Activated T-helper 17 cell treated with anti-CD3 and anti-CD28 coated beads, Interleukin-2, amount 50 U/mL, for 72 hours (primary cell): ENCODE measurements at regions not wholly inside any gene's neighbourhood (a gene's known extent, or its start where the extent isn't known, plus 50 kb on each side); places are given as distances from the start of the nearest gene placed in this dataset.

Experiments
- ATAC-seq: fragments of 150-1000 bp; cut with Tn5 transposase; replicated peaks from 2 replicates; pipeline ENCODE4 v1.10.0; 2021; ENCODE audit warnings: mild to moderate bottlenecking, moderate library complexity
- H3K27ac Mint-ChIP-seq: one replicate; pipeline ENCODE4 v1.8.0; 2022; ENCODE audit warnings: mixed read lengths
- H3K27me3 Mint-ChIP-seq: one replicate; pipeline ENCODE4 v1.8.0; 2022; ENCODE audit warnings: mixed read lengths
- H3K36me3 Mint-ChIP-seq: one replicate; pipeline ENCODE4 v1.8.0; 2022; ENCODE audit warnings: low read depth, mild to moderate bottlenecking, mixed read lengths
- H3K4me1 Mint-ChIP-seq: one replicate; pipeline ENCODE4 v1.8.0; 2022; ENCODE audit warnings: mixed read lengths
- H3K4me3 Mint-ChIP-seq: one replicate; pipeline ENCODE4 v1.8.0; 2022; ENCODE audit warnings: mild to moderate bottlenecking, mixed read lengths
- H3K9me3 Mint-ChIP-seq: one replicate; pipeline ENCODE4 v1.8.0; 2022; ENCODE audit warnings: mixed read lengths

- Mint-ChIP-seq H3K4me3 (no peak overlapping the region), H3K36me3 (no peaks in the 10 kb centered on the region)
These were observed 468.9 kb upstream of the CCDC54 start for GRCh38 chr3:106908181-106908938.

GRCh38 chr3:106913111-106913698 is 464.0 kb upstream of the CCDC54 start:
- no peaks in the 10 kb centered on the region for H3K4me1 Mint-ChIP-seq
- no peaks in the 10 kb centered on the region for H3K36me3 Mint-ChIP-seq
- no peak overlapping the region for H3K4me3 Mint-ChIP-seq
- H3K27ac Mint-ChIP-seq = no peak overlapping the region
- H3K9me3 Mint-ChIP-seq = no peaks in the 10 kb centered on the region
- H3K27me3 Mint-ChIP-seq = peaks cover 6% of the 10 kb centered on the region
- no peak for ATAC-seq

More at GRCh38 chr3:106908181-106908938, 468.9 kb upstream of the CCDC54 start:
- Mint-ChIP-seq H3K27me3 (peaks cover 4% of the 10 kb centered on the region), H3K27ac (no peak overlapping the region), H3K4me1 (no peaks in the 10 kb centered on the region), H3K9me3 (no peaks in the 10 kb centered on the region)
- no peak for ATAC-seq

DNA sequence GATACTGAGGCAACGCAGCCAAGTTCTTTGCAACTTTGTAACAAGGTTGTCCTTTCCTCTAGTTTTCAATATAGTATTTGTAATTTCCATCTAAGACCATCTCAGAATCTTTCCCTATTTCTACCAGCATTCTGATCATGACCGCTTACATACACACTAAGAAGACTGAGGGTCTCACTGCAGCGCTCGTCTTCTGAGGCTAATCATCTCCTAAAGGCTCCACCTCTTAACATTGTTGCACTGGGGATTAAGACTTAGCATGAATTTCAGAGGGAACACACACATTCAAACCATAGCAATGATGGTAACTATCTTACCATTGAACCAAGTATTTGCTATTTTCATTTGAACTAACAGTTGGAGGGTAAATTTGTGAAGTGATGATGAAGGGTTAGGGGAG is 463.3 kb upstream of the CCDC54 start:
- no peak for ATAC-seq
- Mint-ChIP-seq H3K9me3 (no peaks in the 10 kb centered on the region), H3K4me3 (no peak overlapping the region), H3K27ac (no peak overlapping the region), H3K36me3 (no peaks in the 10 kb centered on the region), H3K27me3 (peaks cover 6% of the 10 kb centered on the region), H3K4me1 (no peaks in the 10 kb centered on the region)

DNA sequence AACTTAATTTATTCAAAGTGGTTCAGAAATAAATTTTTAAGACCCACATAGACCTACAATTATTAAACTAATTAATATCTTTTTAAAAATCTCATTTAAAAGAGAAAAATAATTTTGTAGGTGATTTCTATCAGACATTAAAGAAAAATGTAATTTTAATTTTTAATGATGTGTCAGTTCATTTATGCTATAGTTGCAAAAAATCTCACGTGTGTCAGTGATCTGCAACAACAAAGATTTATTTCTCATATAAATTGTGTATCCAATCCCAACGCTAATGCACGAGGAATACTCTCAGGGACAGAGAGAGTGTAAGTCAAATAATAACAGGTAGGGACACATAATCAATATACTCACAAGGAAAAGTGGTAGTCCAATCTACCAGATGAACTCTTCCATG is 456.6 kb upstream of the CCDC54 start:
- H3K27ac Mint-ChIP-seq = no peak overlapping the region

GRCh38 chr3:106929081-106929480 is 448.2 kb upstream of the CCDC54 start:
- no peak for ATAC-seq
- H3K27ac Mint-ChIP-seq = no peak overlapping the region
- no peaks in the 10 kb centered on the region for H3K4me1 Mint-ChIP-seq
- no peaks in the 10 kb centered on the region for H3K9me3 Mint-ChIP-seq
- no peaks in the 10 kb centered on the region for H3K27me3 Mint-ChIP-seq
- H3K36me3 Mint-ChIP-seq = no peaks in the 10 kb centered on the region
- no peak overlapping the region for H3K4me3 Mint-ChIP-seq

More for the DNA sequence above, 456.6 kb upstream of the CCDC54 start:
- Mint-ChIP-seq H3K36me3 (no peaks in the 10 kb centered on the region), H3K27me3 (peaks cover 3% of the 10 kb centered on the region), H3K4me3 (no peak overlapping the region), H3K4me1 (no peaks in the 10 kb centered on the region), H3K9me3 (no peaks in the 10 kb centered on the region)
- ATAC-seq = no peak

GRCh38 chr3:106930086-106930485 is 447.2 kb upstream of the CCDC54 start:
- no peak for ATAC-seq
- Mint-ChIP-seq H3K4me1 (no peaks in the 10 kb centered on the region), H3K27me3 (no peaks in the 10 kb centered on the region), H3K36me3 (no peaks in the 10 kb centered on the region), H3K27ac (no peak overlapping the region), H3K4me3 (no peak overlapping the region), H3K9me3 (no peaks in the 10 kb centered on the region)

GRCh38 chr3:106931904-106932303 is 445.3 kb upstream of the CCDC54 start:
- no peaks in the 10 kb centered on the region for H3K36me3 Mint-ChIP-seq
- no peak overlapping the region for H3K4me3 Mint-ChIP-seq
- no peak for ATAC-seq
- H3K27ac Mint-ChIP-seq = no peak overlapping the region
- no peaks in the 10 kb centered on the region for H3K27me3 Mint-ChIP-seq
- no peaks in the 10 kb centered on the region for H3K9me3 Mint-ChIP-seq
- no peaks in the 10 kb centered on the region for H3K4me1 Mint-ChIP-seq

- H3K4me1 Mint-ChIP-seq = no peaks in the 10 kb centered on the region
- no peak for ATAC-seq
- no peaks in the 10 kb centered on the region for H3K27me3 Mint-ChIP-seq
- H3K36me3 Mint-ChIP-seq = no peaks in the 10 kb centered on the region
- H3K4me3 Mint-ChIP-seq = no peak overlapping the region
- no peak overlapping the region for H3K27ac Mint-ChIP-seq
- H3K9me3 Mint-ChIP-seq = no peaks in the 10 kb centered on the region
These were observed 440.9 kb upstream of the CCDC54 start for GRCh38 chr3:106936337-106936736.

DNA sequence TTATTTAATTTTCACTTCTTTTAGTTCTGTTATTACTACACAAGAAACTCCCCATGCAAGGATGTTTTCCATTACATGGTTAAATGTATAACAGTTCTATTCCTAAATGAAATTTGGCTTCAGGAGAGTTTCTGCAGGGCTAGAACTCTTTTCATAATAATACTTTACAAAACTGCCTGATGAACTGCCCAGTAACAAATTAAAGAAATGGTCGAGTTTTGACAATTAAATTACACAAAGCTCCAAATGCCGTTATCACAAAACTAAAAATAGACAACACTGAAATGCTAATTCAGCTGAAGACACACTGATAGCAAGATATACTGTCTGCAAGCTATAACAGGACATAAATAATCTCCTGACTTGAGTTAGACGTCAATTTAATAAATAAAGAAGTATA is 435.2 kb upstream of the CCDC54 start:
- Mint-ChIP-seq H3K4me1 (no peaks in the 10 kb centered on the region), H3K27me3 (peaks cover 2% of the 10 kb centered on the region)
- ATAC-seq = no peak

DNA sequence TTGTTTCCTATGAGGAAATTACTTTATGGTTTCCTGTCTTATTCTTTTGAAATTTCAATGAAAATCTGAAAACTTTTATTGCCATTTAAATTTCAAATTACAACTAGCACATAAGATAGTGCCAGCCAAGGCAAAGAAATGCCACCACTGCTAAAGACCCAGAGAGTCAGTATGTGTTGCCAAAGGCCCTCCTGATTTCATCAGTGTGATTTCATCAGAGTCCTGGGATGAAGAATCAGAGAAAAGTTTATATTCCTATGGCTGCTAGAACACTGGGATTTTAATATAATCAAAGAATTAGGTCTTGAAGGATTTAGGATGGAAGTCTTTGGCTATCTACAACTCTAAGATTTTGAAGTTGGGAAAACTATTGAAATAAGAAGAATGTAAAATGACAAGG is 434.2 kb upstream of the CCDC54 start:
- Mint-ChIP-seq H3K36me3 (no peaks in the 10 kb centered on the region), H3K4me3 (no peak overlapping the region), H3K4me1 (no peaks in the 10 kb centered on the region), H3K9me3 (peaks cover 3% of the 10 kb centered on the region), H3K27me3 (peaks cover 2% of the 10 kb centered on the region), H3K27ac (no peak overlapping the region)
- no peak for ATAC-seq

More for the DNA sequence above, 435.2 kb upstream of the CCDC54 start:
- Mint-ChIP-seq H3K27ac (no peak overlapping the region), H3K36me3 (no peaks in the 10 kb centered on the region), H3K9me3 (peaks cover 3% of the 10 kb centered on the region), H3K4me3 (no peak overlapping the region)

DNA sequence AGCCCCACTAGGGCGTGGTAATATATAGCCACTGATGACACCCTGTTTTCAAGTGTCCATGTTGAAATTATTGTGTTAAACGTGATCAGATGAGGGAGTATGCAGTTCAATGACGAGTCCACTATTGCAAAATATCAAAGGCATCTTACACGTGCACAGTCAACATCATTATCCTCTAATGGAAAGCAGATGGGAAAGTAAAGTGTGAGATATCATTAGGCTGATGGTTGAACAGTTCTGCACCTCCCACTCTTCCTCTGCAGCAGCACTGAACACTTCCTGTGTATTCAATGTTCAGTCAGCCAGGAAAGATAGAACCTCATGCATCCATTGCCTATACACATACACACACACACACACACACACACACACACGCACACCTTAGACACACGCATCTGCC is 431.8 kb upstream of the CCDC54 start:
- Mint-ChIP-seq H3K4me3 (no peak overlapping the region), H3K4me1 (no peaks in the 10 kb centered on the region), H3K27me3 (peaks cover 2% of the 10 kb centered on the region), H3K9me3 (peaks cover 3% of the 10 kb centered on the region), H3K27ac (no peak overlapping the region), H3K36me3 (no peaks in the 10 kb centered on the region)
- no peak for ATAC-seq

DNA sequence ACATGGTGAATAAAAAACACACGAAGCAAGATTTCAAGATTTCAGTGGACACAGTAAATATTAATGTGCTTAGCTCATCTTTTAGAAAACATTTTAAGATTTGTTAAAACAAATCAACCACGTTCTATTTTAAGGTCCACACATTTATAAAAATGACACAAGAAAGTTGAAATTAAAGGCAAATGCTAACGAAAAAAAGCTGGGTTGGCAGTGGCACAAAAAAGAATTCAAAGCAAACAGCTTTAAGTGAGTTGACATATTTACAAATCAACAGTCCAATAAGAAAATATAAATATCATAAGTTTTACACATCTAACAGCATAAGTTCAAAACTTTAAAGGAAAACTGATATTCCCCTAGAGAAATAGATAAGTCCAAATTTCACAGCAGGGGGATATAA is 430.4 kb upstream of the CCDC54 start:
- peaks cover 2% of the 10 kb centered on the region for H3K27me3 Mint-ChIP-seq
- peaks cover 3% of the 10 kb centered on the region for H3K9me3 Mint-ChIP-seq
- no peak for ATAC-seq
- H3K36me3 Mint-ChIP-seq = no peaks in the 10 kb centered on the region
- H3K27ac Mint-ChIP-seq = no peak overlapping the region
- H3K4me3 Mint-ChIP-seq = no peak overlapping the region
- no peaks in the 10 kb centered on the region for H3K4me1 Mint-ChIP-seq

DNA sequence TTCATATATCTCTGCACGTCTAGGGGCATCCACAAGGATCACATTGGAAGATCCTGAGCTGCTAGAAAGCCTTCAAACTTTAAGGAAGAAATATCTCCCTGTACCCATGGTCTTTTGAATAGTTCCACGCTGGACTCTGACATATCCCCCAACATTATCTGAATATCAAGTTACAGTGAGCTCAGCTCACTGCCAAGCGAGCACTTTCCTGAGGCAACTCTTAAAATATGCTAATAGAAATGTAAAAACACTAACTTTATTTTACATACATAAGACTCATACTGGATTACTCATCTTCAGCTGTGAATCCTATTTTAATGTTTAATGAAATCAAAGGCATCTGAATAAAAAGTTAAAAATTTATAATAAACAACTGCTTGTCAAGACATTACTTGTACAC is 420.2 kb upstream of the CCDC54 start:
- no peak for ATAC-seq
- Mint-ChIP-seq H3K36me3 (no peaks in the 10 kb centered on the region), H3K9me3 (peaks cover 9% of the 10 kb centered on the region)

GRCh38 chr3:106962993-106963392 is 414.2 kb upstream of the CCDC54 start:
- Mint-ChIP-seq H3K27me3 (no peaks in the 10 kb centered on the region), H3K4me3 (no peak overlapping the region), H3K27ac (no peak overlapping the region), H3K9me3 (no peaks in the 10 kb centered on the region), H3K36me3 (no peaks in the 10 kb centered on the region), H3K4me1 (no peaks in the 10 kb centered on the region)
- no peak for ATAC-seq

More for the DNA sequence above, 420.2 kb upstream of the CCDC54 start:
- H3K4me1 Mint-ChIP-seq = no peaks in the 10 kb centered on the region
- no peaks in the 10 kb centered on the region for H3K27me3 Mint-ChIP-seq
- no peak overlapping the region for H3K4me3 Mint-ChIP-seq
- no peak overlapping the region for H3K27ac Mint-ChIP-seq

DNA sequence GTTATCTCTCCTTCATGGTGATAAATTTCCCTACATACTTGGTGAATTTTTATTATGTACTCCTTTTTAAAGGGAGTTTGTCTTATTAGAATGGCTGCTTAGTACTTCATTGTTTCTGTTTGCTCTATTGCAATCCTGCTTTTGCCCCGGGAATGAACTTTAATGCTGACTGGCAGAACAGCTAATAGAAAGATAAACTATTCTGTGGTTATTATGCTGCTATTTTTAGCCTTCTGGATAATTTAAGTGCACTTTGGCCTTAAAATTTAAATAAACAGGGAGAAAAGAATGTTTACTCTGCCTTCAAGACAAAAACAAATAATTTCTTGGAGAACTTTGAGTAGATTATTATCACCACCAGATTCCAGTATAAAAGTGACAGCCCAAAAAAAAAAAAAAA is 413.8 kb upstream of the CCDC54 start:
- H3K27ac Mint-ChIP-seq = no peak overlapping the region
- H3K4me1 Mint-ChIP-seq = no peaks in the 10 kb centered on the region
- ATAC-seq = no peak
- no peaks in the 10 kb centered on the region for H3K27me3 Mint-ChIP-seq
- H3K36me3 Mint-ChIP-seq = no peaks in the 10 kb centered on the region
- H3K9me3 Mint-ChIP-seq = no peaks in the 10 kb centered on the region
- no peak overlapping the region for H3K4me3 Mint-ChIP-seq
